Inflammatory macrophage (primary cell): ENCODE measurements at regions not wholly inside any gene's neighbourhood (a gene's known extent, or its start where the extent isn't known, plus 50 kb on each side); places are given as distances from the start of the nearest gene placed in this dataset.

Source experiments
- DNase-seq, 2 donors: peaks; one replicate each; pipeline ENCODE4 v3.0.0-alpha.2; 2020 to 2022

GRCh38 chr6:8705435-8706020, 270.2 kb upstream of the SLC35B3 start:
- no peak for DNase-seq

- DNase-seq = no peak
These were observed 267.7 kb upstream of the SLC35B3 start for GRCh38 chr6:8703059-8703458.

GRCh38 chr6:8688821-8689220, 253.5 kb upstream of the SLC35B3 start:
- DNase-seq = no peak

GRCh38 chr6:8686077-8686476, 250.7 kb upstream of the SLC35B3 start:
- DNase-seq = no peak

GRCh38 chr6:8683204-8683603, 247.9 kb upstream of the SLC35B3 start:
- DNase-seq = no peak

DNA sequence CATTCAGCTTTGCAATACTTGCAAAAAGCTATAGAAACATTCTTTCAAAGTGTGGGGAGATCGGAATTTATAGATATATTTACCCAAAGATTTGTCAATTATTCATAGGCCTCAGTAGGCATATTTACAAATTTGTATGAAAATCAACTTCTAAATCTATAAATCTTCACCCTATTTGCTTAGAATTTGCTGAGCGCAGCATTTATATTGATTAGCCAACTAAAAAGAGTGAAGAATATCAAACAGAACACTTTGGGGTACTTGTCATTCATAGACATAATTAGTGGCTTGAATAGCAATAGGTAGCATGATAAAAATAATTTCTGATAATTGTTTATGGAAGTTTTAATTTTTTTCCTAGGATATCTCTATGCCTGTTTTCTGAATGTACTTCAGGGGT, 244.5 kb upstream of the SLC35B3 start:
- no peak for DNase-seq

- no peak for DNase-seq
These were observed 243.1 kb upstream of the SLC35B3 start for GRCh38 chr6:8678466-8678865.

DNA sequence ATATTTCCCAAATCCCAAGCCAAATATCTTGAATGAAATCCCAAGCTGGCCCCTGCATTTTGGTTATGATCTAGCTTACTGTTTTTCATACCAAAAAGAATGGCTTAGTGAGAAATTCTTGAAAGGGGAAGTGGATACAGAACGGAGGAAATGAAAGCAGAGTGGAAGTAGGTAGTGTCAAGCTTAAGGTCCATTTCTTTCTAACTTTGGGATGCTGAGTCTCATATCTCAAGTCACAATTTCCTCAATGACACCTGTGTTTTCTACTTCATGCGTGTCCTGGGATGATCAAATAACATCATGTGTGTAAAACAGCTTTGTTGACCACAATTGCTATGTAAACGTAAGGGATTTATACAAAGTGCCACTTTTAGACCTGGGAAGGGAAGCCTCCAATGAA, 238.8 kb upstream of the SLC35B3 start:
- no peak for DNase-seq

GRCh38 chr6:8672882-8673281, 237.5 kb upstream of the SLC35B3 start:
- DNase-seq = no peak

GRCh38 chr6:8670792-8671191, 235.4 kb upstream of the SLC35B3 start:
- DNase-seq = no peak

DNA sequence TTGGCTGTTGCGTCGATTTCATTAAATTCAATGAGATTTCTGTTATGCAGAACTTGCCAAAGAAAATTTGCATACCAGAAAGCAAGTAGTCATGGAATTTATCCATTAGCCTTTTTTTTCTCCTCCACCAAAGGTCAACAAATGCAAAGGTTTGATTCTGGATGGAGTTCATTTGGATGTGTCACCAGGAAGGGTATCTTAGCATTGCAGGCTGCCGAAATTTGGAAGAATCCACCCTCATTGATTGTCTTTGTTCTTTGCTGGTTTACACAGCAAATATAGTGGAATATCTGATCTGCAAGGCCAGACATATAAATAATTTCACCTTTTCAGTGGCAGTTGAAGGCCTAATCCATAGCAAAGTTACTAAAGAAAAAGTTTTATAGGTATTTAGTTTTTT, 229.4 kb upstream of the SLC35B3 start:
- no peak for DNase-seq

- DNase-seq = no peak
These were observed 228.7 kb upstream of the SLC35B3 start for GRCh38 chr6:8664070-8664469.

DNA sequence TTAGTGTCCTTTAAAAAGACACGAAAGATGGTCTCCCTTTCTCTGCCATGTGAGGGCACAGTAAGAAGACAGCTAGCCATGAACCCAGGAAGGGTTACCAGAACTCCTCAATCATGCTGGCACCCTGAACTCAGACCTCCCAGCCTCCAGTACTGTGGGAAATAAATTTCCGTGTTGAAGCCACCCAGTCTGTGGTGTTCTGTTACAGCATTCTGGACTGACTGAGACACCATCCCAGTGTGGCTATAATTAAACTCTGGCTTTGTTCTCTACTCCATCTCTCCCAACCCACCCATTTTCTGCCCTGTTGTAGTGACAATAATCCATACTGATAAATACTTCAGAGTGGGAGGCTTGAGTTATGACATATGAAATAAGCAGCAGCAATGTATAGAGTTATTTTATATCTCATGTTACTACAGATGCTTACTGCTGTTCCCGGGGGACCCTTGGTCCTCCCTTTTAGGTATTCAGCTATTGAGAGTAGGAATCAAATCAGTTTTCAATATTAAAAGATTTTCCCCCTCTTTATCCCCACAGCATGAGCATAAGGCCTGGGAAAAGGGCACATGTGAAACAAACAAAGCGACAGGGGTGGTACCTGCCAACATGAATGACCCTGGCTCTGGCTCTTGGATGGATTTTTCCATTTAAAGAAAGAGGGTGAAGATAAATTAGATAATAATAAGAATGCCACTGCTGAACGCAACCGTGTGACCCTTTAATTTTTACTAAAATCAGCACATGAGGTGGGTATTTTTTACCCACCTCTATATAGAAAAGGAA, 224.3 kb upstream of the SLC35B3 start:
- DNase-seq = no peak

DNA sequence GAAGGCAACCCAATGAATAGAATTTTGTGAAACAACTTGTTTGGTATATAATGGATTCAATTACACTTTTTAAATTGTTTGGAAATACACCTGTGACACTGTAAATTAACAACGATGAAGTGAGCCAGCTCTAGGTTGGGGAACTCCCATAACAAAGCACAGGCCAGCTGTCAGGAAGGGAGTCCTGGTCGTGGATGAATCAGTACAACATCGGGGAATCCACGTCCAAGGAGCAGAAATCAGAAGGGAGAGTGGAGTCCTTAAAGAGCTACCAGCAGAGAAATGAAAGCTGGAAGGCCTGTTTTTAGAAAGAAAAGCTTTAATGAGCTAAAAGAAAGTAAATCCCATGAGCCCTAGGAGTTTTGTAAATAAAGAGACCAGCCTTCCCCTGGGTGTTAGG, 223.1 kb upstream of the SLC35B3 start:
- no peak for DNase-seq

- no peak for DNase-seq
These were observed 222.2 kb upstream of the SLC35B3 start for GRCh38 chr6:8657522-8657921.

DNA sequence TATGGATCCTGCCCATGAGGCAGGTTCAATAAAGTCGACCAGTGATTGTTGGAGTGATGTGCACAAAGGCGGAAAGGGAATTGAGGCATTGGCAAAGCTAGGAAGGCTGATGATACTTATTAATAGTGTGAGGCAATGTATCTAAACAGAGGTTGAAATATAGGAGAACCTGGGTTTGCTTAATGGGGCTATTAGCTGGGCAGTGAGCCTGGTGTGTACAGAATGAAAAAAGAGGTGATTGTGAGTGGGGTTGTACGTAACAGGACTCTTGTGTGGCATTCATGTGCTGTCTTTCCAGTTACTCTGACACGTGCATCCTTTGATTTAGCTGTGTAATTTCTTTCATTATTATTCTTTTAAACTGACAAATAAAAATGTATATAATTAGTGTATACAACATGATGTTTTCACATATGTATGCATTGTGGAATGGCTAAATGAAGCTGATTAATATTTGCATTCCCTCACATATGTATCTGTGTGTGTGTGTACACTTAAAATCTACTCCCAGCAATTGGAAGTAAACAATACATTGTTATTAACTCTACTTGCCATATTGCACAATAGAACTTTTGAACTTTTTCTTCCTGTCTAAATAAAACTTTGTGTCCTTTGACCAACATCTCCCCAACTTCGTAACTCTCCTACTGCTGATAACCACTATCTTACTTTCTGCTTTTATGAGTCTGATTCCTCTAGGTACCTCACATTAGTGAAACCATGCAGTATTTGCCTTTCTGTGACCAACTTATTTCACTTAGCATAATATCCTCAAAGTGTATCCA, 220.5 kb upstream of the SLC35B3 start:
- DNase-seq = no peak

DNA sequence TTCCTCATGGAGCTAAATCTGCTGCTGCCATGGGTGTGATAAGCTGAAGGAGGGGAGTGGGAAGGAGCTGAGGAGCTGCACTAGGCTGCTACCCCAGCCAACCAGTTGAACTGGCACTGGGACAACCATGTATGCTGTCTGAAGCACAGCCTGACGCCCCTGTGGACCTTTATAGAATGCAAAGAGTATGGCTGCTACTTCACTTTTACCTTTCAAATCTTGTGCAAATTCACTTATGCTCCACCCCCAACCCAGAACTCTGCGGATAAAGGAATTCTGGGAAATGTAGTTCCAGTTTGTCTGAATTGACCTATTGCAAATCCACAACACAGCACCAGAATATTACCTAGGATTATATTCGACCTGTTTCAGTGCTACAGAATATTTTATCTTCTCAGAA, 217.4 kb upstream of the SLC35B3 start:
- DNase-seq = no peak

DNA sequence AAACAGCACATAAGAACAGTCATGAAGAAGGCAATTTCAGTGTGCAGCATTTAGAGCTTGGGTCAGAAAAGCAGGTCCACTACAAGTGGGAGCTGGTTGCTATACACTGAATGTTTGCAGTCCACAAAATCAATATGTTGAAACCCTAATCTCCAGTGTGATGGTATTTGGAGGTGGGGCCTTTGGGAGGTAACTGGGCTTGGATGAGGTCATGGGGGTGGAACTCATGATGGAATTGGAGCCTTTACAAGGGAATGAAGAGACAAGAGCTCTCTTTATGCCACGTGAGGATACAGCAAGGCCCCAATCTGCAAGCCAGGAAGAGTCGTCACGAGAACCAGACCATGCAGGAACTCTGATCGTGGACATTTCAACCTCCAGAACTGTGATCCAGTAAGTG, 216.7 kb upstream of the SLC35B3 start:
- DNase-seq = no peak

DNA sequence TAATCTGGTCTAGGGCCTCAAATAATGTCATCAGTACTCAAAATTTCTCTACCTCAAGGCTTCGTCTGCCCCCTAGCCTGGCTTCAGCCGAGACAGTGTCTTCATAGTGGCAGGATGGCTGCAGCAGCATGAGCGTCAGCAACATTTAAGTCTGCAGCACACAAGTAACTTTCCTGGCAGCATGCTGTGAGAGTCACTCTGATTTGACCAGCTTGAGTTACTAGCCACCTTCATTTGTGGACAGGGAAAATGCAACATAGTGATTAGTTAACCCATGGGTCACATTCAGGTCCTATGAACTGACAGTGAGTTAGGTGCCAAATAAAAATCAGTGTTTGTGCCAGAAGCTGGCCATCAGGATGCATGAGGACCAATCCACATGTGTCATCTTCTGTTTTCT, 209.9 kb upstream of the SLC35B3 start:
- DNase-seq = no peak

- no peak for DNase-seq
These were observed 209.0 kb upstream of the SLC35B3 start for GRCh38 chr6:8644306-8644705.

- DNase-seq = no peak
These were observed 207.5 kb upstream of the SLC35B3 start for GRCh38 chr6:8642854-8643253.

DNA sequence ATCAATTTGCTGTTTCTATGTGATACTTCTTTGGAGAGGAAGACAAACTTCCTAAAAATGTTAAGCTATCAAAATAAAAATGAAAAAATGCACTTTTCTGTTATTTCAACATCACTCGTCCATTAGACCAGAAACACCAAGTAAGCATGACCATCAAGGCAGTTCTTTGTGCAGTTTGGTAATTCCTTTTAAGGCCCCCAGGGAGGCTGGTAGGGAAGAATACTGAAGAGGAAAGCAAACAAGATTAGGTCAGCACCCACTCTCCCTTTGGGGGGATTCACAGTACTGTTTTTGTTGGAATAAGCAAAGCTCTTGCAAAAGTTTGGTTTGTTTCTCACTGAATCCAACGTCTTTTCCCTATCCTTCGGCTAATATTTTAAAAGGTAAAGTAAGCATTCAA, 206.8 kb upstream of the SLC35B3 start:
- DNase-seq = no peak

- DNase-seq = no peak
These were observed 204.7 kb upstream of the SLC35B3 start for GRCh38 chr6:8639928-8640649.
